ENCODE measurements at regions not wholly inside any gene's neighbourhood (a gene's known extent, or its start where the extent isn't known, plus 50 kb on each side); places are given as distances from the start of the nearest gene placed in this dataset.

- TF ChIP-seq NFE2L1 (CRISPR knock-in tag; IDR thresholded peaks at IDR 0.05) (no peak), ZNF219 (CRISPR knock-in tag; IDR thresholded peaks at IDR 0.05; ENCODE audit: borderline replicate concordance) (no peak), ERG (CRISPR knock-in tag; IDR thresholded peaks at IDR 0.05) (no peak), ZNF423 (CRISPR knock-in tag; IDR thresholded peaks at IDR 0.05) (no peak), NR3C1 (CRISPR knock-in tag; conservative IDR thresholded peaks at IDR 0.05; ENCODE audit: low read depth) (no peak), KAT7 (CRISPR knock-in tag; IDR thresholded peaks at IDR 0.05; ENCODE audit: borderline replicate concordance) (no peak), ZNF416 (CRISPR knock-in tag; IDR thresholded peaks at IDR 0.05) (no peak), ZBTB21 (CRISPR knock-in tag; IDR thresholded peaks at IDR 0.05; ENCODE audit: borderline replicate concordance) (no peak)
Measured at GRCh38 chr5:167944121-167944852, 347.2 kb upstream of the WWC1 start (continued).

DNA sequence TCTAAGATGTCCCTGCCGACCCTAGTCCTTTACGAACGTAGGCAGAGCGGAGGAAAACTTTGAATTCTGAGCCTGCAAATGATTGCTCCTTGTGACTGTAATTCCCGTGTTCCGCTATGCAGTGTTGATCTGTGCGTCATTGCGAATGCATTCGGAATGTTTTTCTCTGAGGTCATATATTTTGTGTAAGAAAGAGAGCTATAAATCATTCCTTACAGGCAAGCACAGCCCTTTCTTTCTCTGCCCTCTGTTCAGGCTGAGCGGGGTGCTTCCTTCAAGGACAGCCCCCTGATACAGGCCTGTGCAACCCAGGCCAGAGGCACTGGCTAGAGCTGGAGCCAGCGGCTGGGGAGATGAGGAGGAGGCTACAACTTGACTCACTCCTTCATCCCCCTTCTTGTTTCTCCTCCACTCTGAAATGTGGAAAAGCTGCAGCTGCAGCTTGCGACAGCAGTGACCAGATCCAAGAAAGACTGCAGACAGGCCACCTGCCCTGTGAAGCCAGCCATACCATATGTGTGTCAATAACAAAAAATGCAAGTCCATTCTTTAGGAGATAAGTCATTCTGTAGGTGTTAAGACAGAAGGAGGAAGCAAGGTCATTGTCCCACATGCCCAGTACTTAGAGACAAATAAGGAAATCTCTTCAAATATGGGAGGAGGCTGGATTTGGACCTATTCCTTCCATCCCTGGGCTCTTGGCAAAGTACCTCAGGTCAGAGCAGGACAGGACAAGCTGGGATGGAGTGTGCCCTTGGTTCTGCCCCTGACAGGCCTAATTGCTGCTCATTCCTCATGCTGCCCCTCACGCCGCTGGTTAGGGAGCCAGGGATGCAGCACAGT lies 345.7 kb upstream of the WWC1 start:
- peaks cover 16% of the 10 kb centered on the region for H3K4me1 Mint-ChIP-seq
- no peak for DNase-seq (ENCODE audit: low spot score)
- ATAC-seq, result peak; percentile 50; the same call in 1 of the 2 replicates
- no peak overlapping the region for H3K27ac Mint-ChIP-seq
- no peaks in the 10 kb centered on the region for H3K9me3 Mint-ChIP-seq
- no peak overlapping the region for H3K4me3 Mint-ChIP-seq
- TF ChIP-seq HMGA2 (CRISPR knock-in tag; IDR thresholded peaks at IDR 0.05) (no peak), CREM (CRISPR knock-in tag; IDR thresholded peaks at IDR 0.05) (no peak), TP53 (CRISPR knock-in tag; IDR thresholded peaks at IDR 0.05) (no peak), TEAD1 (CRISPR knock-in tag; IDR thresholded peaks at IDR 0.05) (no peak), ZNF121 (CRISPR knock-in tag; IDR thresholded peaks at IDR 0.05) (no peak)
- TF ChIP-seq, protein P1, sequence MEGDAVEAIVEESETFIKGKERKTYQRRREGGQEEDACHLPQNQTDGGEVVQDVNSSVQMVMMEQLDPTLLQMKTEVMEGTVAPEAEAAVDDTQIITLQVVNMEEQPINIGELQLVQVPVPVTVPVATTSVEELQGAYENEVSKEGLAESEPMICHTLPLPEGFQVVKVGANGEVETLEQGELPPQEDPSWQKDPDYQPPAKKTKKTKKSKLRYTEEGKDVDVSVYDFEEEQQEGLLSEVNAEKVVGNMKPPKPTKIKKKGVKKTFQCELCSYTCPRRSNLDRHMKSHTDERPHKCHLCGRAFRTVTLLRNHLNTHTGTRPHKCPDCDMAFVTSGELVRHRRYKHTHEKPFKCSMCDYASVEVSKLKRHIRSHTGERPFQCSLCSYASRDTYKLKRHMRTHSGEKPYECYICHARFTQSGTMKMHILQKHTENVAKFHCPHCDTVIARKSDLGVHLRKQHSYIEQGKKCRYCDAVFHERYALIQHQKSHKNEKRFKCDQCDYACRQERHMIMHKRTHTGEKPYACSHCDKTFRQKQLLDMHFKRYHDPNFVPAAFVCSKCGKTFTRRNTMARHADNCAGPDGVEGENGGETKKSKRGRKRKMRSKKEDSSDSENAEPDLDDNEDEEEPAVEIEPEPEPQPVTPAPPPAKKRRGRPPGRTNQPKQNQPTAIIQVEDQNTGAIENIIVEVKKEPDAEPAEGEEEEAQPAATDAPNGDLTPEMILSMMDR (IDR thresholded peaks at IDR 0.05), result no peak
- no peaks in the 10 kb centered on the region for H3K27me3 Mint-ChIP-seq (ENCODE audit: low read depth)
- ChIA-PET POLR2A (no interaction called here), CTCF (no interaction called here)
- H3K36me3 Mint-ChIP-seq, result no peaks in the 10 kb centered on the region

GRCh38 chr5:167947306-167947705 lies 344.1 kb upstream of the WWC1 start:
- Mint-ChIP-seq H3K9me3 (no peaks in the 10 kb centered on the region), H3K4me1 (peaks cover 29% of the 10 kb centered on the region)

More at GRCh38 chr5:167947306-167947705, 344.1 kb upstream of the WWC1 start:
- CTCF ChIA-PET, result interaction anchor here (0.9 kb wide), 1 partner anchor 60 kb away, joined by 3 read pairs; no protein-coding TSS in a partner anchor
- POLR2A ChIA-PET, result no interaction called here
- Mint-ChIP-seq H3K4me3 (no peak overlapping the region), H3K27me3 (ENCODE audit: low read depth) (no peaks in the 10 kb centered on the region), H3K27ac (no peak overlapping the region), H3K36me3 (no peaks in the 10 kb centered on the region)
- ATAC-seq (no peak), DNase-seq (ENCODE audit: low spot score) (no peak)
- TF ChIP-seq NFE2L1 (CRISPR knock-in tag; IDR thresholded peaks at IDR 0.05) (no peak), HMGXB4 (CRISPR knock-in tag; IDR thresholded peaks at IDR 0.05) (no peak), GABPB1 (CRISPR knock-in tag; IDR thresholded peaks at IDR 0.05) (no peak)
